Lung (tissue), 11 donors: ENCODE measurements at regions not wholly inside any gene's neighbourhood (a gene's known extent, or its start where the extent isn't known, plus 50 kb on each side); places are given as distances from the start of the nearest gene placed in this dataset.
"Not testable (repeated sequence)": the region's sequence is repeated elsewhere in the genome, so short reads cannot be mapped to it uniquely, and the experiment has no call there.

Source experiments
- ATAC-seq: fragments of 200-7000 bp; cut with Tn5 transposase; one replicate; pipeline ENCODE4 v1.9.1; 2020; ENCODE audit warnings: moderate number of reproducible peaks; ENCODE audit not compliant: insufficient read depth, low FRiP score
- DNase-seq, 3 donors: peaks; one replicate each; pipeline ENCODE4 v3.0.0-alpha.2; 2013 to 2017
- H3K27ac ChIP-seq, 2 donors: one replicate each; pipeline ENCODE4 v1.5.1; 2013; ENCODE audit warnings: mild to moderate bottlenecking in 2 of 2, moderate library complexity in 2 of 2, control low read depth in 1 of 2, inconsistent platforms in 1 of 2, low read depth in 1 of 2, low read length in 1 of 2
- H3K27me3 ChIP-seq, 3 donors: one replicate each; pipeline ENCODE4 v1.5.1; 2013; ENCODE audit warnings: low read length in 2 of 3; ENCODE audit not compliant: control insufficient read depth in 3 of 3, insufficient read depth in 3 of 3
- H3K36me3 ChIP-seq, 4 donors: one replicate each; pipeline ENCODE4 v1.5.1; 2013; ENCODE audit warnings: low read length in 4 of 4, mild to moderate bottlenecking in 1 of 4, moderate library complexity in 1 of 4; ENCODE audit not compliant: control insufficient read depth in 4 of 4, insufficient read depth in 4 of 4
- H3K4me1 ChIP-seq, 5 donors: one replicate each; pipeline ENCODE4 v1.5.1; 2013; ENCODE audit warnings: low read length in 5 of 5, mild to moderate bottlenecking in 2 of 5, moderate library complexity in 1 of 5; ENCODE audit not compliant: control insufficient read depth in 5 of 5, insufficient read depth in 5 of 5
- H3K4me3 ChIP-seq: one replicate; pipeline ENCODE4 v1.5.1; 2013; ENCODE audit warnings: mild to moderate bottlenecking, control low read depth, moderate library complexity
- H3K9ac ChIP-seq, 2 donors: one replicate each; pipeline ENCODE4 v1.5.1; 2013; ENCODE audit warnings: low read length in 2 of 2, control low read depth in 1 of 2; ENCODE audit not compliant: insufficient read depth in 1 of 2
- H3K9me3 ChIP-seq, 4 donors: one replicate each; pipeline ENCODE4 v1.5.1; 2013; ENCODE audit warnings: low read length in 3 of 4, mild to moderate bottlenecking in 1 of 4, moderate library complexity in 1 of 4; ENCODE audit not compliant: control insufficient read depth in 4 of 4, insufficient read depth in 3 of 4
- WGBS, 2 donors: extraction: QIAGEN DNeasy Blood & Tissue Kit; methylation state at CpG; one replicate each; pipeline ENCODE4 v1.1.7; 2013; 5-methylcytosine and 5-hydroxymethylcytosine counted together
- TF ChIP-seq, protein P1 (sequence below): IDR thresholded peaks from 2 replicates; pipeline ENCODE4 v1.5.1; 2012; ENCODE audit warnings: mild to moderate bottlenecking; ENCODE audit errors: control extremely low read depth, extremely low read depth
- donor health status: control.
- donor health status: control.
- donor health status: Bipolar disorder and iron deficiency.
- donor health status: healthy.
- donor health status: DM: yes; HTN: yes; CAD: no.

DNA sequence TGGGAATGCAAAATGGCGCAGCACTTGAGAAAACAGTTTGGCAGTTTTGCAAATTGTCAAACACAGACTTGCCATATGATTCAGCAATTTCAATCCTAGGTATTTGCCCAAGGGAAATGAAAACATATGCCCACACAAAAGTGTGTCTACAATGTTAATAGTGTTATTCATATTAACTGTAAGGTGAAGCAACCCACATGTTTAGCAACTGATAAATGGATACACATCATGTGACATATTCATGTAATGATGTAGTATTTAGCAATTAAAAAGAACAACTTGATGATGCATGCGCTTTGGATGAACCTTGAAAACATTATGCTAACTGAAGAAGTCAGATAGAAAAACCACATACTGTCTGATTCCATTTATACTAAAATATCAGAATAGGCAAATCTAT lies 539.0 kb upstream of the PPP2R3A start:
- TF ChIP-seq, protein P1, sequence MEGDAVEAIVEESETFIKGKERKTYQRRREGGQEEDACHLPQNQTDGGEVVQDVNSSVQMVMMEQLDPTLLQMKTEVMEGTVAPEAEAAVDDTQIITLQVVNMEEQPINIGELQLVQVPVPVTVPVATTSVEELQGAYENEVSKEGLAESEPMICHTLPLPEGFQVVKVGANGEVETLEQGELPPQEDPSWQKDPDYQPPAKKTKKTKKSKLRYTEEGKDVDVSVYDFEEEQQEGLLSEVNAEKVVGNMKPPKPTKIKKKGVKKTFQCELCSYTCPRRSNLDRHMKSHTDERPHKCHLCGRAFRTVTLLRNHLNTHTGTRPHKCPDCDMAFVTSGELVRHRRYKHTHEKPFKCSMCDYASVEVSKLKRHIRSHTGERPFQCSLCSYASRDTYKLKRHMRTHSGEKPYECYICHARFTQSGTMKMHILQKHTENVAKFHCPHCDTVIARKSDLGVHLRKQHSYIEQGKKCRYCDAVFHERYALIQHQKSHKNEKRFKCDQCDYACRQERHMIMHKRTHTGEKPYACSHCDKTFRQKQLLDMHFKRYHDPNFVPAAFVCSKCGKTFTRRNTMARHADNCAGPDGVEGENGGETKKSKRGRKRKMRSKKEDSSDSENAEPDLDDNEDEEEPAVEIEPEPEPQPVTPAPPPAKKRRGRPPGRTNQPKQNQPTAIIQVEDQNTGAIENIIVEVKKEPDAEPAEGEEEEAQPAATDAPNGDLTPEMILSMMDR = no peak
- Histone ChIP-seq H3K36me3 (no peaks in the 10 kb centered on the region), H3K27ac (no peak overlapping the region), H3K9me3 (peaks cover 0 to 2% (median 0%) of the 10 kb centered on the region in 4 donors), H3K27me3 (no peaks in the 10 kb centered on the region), H3K4me3 (no peak overlapping the region), H3K4me1 (no peaks in the 10 kb centered on the region), H3K9ac (no peak overlapping the region)
- no peak for ATAC-seq
- no peak for DNase-seq
- 88 to 99% methylated on average over 2 of the region's 2 CpGs for WGBS, 2 donors

DNA sequence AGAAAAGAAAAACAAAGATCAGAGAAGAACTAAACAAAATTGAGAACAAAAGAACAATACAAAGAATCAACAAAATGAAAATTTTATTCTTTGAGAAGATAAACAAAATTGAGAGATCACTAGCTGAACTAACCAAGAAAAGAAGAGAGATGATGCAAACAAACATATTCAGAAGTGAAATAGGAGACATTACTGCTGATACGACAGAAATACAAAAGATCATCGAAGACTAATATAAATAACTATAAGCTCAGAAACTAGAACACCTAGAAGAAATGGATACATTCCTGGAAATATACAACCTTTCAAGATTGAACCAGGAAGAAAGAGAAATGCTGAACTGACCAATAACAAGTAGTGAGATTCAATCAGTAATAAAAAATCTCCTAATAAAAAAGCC lies 533.1 kb upstream of the PPP2R3A start:
- Histone ChIP-seq H3K27me3 (no peaks in the 10 kb centered on the region), H3K4me1 (no peaks in the 10 kb centered on the region), H3K9ac (no peak overlapping the region), H3K27ac (no peak overlapping the region), H3K36me3 (no peaks in the 10 kb centered on the region), H3K4me3 (no peak overlapping the region), H3K9me3 (peaks cover 0 to 2% (median 0%) of the 10 kb centered on the region in 4 donors)
- TF ChIP-seq, protein P1 = no peak
- no peak for ATAC-seq
- DNase-seq = no peak
- 91 to 97% methylated on average over 2 of the region's 2 CpGs for WGBS, 2 donors

DNA sequence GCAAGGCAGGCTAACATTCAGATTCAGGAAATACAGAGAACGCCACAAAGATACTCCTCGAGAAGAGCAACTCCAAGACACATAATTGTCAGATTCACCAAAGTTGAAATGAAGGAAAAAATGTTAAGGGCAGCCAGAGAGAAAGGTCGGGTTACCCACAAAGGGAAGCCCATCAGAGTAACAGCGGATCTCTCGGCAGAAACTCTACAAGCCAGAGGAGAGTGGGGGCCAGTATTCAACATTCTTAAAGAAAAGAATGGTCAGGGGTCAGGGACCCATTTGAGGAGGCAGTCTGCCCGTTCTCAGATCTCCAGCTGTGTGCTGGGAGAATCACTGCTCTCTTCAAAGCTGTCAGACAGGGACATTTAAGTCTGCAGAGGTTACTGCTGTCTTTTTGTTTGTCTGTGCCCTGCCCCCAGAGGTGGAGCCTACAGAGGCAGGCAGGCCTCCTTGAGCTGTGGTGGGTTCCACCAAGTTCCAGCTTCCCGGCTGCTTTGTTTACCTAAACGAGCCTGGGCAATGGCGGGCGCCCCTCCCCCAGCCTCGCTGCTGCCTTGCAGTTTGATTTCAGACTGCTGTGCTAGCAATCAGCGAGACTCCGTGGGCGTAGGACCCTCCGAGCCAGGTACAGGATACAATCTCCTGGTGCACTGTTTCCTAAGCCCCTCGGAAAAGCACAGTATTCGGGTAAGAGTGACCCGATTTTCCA lies 526.5 kb upstream of the PPP2R3A start:
- 71 to 84% methylated on average over 16 of the region's 18 CpGs for WGBS, 2 donors
- H3K27me3 ChIP-seq, H3K9me3 ChIP-seq, DNase-seq, H3K36me3 ChIP-seq, H3K27ac ChIP-seq, H3K4me3 ChIP-seq, ATAC-seq, H3K9ac ChIP-seq, H3K4me1 ChIP-seq: not testable (repeated sequence)

DNA sequence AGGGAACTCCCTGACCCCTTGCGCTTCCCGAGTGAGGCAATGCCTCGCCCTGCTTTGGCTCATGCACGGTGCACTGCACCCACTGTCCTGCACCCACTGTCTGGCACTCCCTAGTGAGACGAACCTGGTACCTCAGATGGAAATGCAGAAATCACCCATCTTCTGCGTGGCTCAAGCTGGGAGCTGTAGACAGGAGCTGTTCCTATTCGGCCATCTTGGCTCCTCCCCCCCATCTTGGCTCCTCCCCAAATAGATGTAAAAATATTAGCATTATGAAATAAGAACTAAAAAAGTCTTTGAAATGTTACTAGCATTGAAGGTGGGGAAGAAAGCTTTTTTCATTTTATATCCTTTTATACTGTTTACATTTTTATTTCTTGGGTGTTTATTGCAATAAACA lies 525.9 kb upstream of the PPP2R3A start:
- 84 to 91% methylated on average over 7 of the region's 7 CpGs for WGBS, 2 donors
- not testable (repeated sequence) for DNase-seq, H3K9me3 ChIP-seq, ATAC-seq, H3K27ac ChIP-seq, H3K9ac ChIP-seq, H3K36me3 ChIP-seq, H3K4me3 ChIP-seq, H3K27me3 ChIP-seq, H3K4me1 ChIP-seq
